ENCODE measurements at regions not wholly inside any gene's neighbourhood (a gene's known extent, or its start where the extent isn't known, plus 50 kb on each side); places are given as distances from the start of the nearest gene placed in this dataset.

GRCh38 chr20:50412499-50412898 is 97.7 kb upstream of the PTPN1 start:
- H3K4me3 ChIP-seq (ENCODE audit: low read length): no peak overlapping the region
- no peak for DNase-seq (ENCODE audit: low read depth)
- no peak for TF ChIP-seq CTCF (conservative IDR thresholded peaks at IDR 0.05; ENCODE audit: low read depth, low read length)

- TF ChIP-seq CTCF (conservative IDR thresholded peaks at IDR 0.05; ENCODE audit: low read depth, low read length): no peak
- no peak overlapping the region for H3K4me3 ChIP-seq (ENCODE audit: low read length)
- no peak for DNase-seq (ENCODE audit: low read depth)
These were observed 97.1 kb upstream of the PTPN1 start for GRCh38 chr20:50413088-50413500.

GRCh38 chr20:50415021-50415515 is 95.1 kb upstream of the PTPN1 start:
- DNase-seq (ENCODE audit: low read depth): no peak
- no peak for TF ChIP-seq CTCF (conservative IDR thresholded peaks at IDR 0.05; ENCODE audit: low read depth, low read length)
- no peak overlapping the region for H3K4me3 ChIP-seq (ENCODE audit: low read length)

- DNase-seq (ENCODE audit: low read depth): no peak
- no peak for TF ChIP-seq CTCF (conservative IDR thresholded peaks at IDR 0.05; ENCODE audit: low read depth, low read length)
- no peak overlapping the region for H3K4me3 ChIP-seq (ENCODE audit: low read length)
These were observed 94.5 kb upstream of the PTPN1 start for GRCh38 chr20:50415516-50416268.

- no peak overlapping the region for H3K4me3 ChIP-seq (ENCODE audit: low read length)
- no peak for DNase-seq (ENCODE audit: low read depth)
- TF ChIP-seq CTCF (conservative IDR thresholded peaks at IDR 0.05; ENCODE audit: low read depth, low read length): no peak
These were observed 93.7 kb upstream of the PTPN1 start for GRCh38 chr20:50416269-50417022.

GRCh38 chr20:50417023-50417329 is 93.2 kb upstream of the PTPN1 start:
- DNase-seq (ENCODE audit: low read depth): no peak
- TF ChIP-seq CTCF (conservative IDR thresholded peaks at IDR 0.05; ENCODE audit: low read depth, low read length): no peak

More at GRCh38 chr20:50417023-50417329, 93.2 kb upstream of the PTPN1 start:
- no peak overlapping the region for H3K4me3 ChIP-seq (ENCODE audit: low read length)
